Mesenchymal stem cell (in vitro differentiated cells and primary cell): ENCODE measurements at regions not wholly inside any gene's neighbourhood (a gene's known extent, or its start where the extent isn't known, plus 50 kb on each side); places are given as distances from the start of the nearest gene placed in this dataset.
A peak's percentile ranks its signal among the peaks of the same experiment; 100 is the strongest.
"Not testable (repeated sequence)": the region's sequence is repeated elsewhere in the genome, so short reads cannot be mapped to it uniquely, and the experiment has no call there.

Experiments
- DNase-seq: peaks from one replicate; pipeline ENCODE4 v3.0.0-alpha.2; 2013
- H2AFZ ChIP-seq: one replicate; pipeline ENCODE4 v1.6.1; 2013; ENCODE audit warnings: low read depth, mild to moderate bottlenecking, control low read depth, inconsistent platforms, low read length, moderate library complexity
- H2AK5ac ChIP-seq: 2 replicates; pipeline ENCODE4 v1.6.1; 2013; ENCODE audit warnings: low read length, moderate library complexity, mild to moderate bottlenecking, inconsistent platforms; ENCODE audit not compliant: severe bottlenecking
- H2BK120ac ChIP-seq: one replicate; pipeline ENCODE4 v1.6.1; 2013; ENCODE audit warnings: low read depth, mild to moderate bottlenecking, inconsistent platforms, low read length, moderate library complexity
- H2BK12ac ChIP-seq, 2 experiments: one replicate each; pipeline ENCODE4 v1.6.1; 2013; ENCODE audit warnings: inconsistent platforms in 2 of 2, low read length in 2 of 2, mild to moderate bottlenecking in 2 of 2, moderate library complexity in 2 of 2, control low read depth in 1 of 2
- H2BK15ac ChIP-seq: one replicate; pipeline ENCODE4 v1.6.1; 2013; ENCODE audit warnings: mild to moderate bottlenecking, low read depth, inconsistent platforms; ENCODE audit not compliant: poor library complexity, severe bottlenecking
- H2BK5ac ChIP-seq: 2 replicates; pipeline ENCODE4 v1.6.1; 2013; ENCODE audit warnings: low read depth, mild to moderate bottlenecking, low read length, control low read depth, inconsistent platforms; ENCODE audit not compliant: poor library complexity, severe bottlenecking
- H3K14ac ChIP-seq, 2 experiments: one replicate each; pipeline ENCODE4 v1.6.1; 2013; ENCODE audit warnings: inconsistent platforms in 2 of 2, low read length in 2 of 2, control low read depth in 1 of 2, mild to moderate bottlenecking in 1 of 2, moderate library complexity in 1 of 2
- H3K18ac ChIP-seq, 2 experiments: one replicate each; pipeline ENCODE4 v1.6.1; 2013; ENCODE audit warnings: inconsistent platforms in 2 of 2, low read length in 2 of 2, control low read depth in 1 of 2, low read depth in 1 of 2, mild to moderate bottlenecking in 1 of 2
- H3K23ac ChIP-seq, 2 experiments: one replicate each; pipeline ENCODE4 v1.6.1; 2013; ENCODE audit warnings: inconsistent platforms in 2 of 2, low read length in 2 of 2, mild to moderate bottlenecking in 2 of 2, moderate library complexity in 2 of 2, control low read depth in 1 of 2
- H3K27ac ChIP-seq: 2 replicates; pipeline ENCODE4 v1.5.1; 2013; ENCODE audit warnings: mild to moderate bottlenecking, moderate library complexity, low read length, control low read depth, inconsistent platforms; ENCODE audit not compliant: poor library complexity, severe bottlenecking
- H3K27me3 ChIP-seq, 2 experiments: 2 replicates each; pipeline versions ENCODE4 v1.6.1 to v1.7.0; 2013; ENCODE audit warnings: low read length in 2 of 2, mild to moderate bottlenecking in 2 of 2, moderate library complexity in 2 of 2, control low read depth in 1 of 2, inconsistent platforms in 1 of 2; ENCODE audit not compliant: control insufficient read depth in 1 of 2, insufficient read depth in 1 of 2
- H3K36me3 ChIP-seq, 2 experiments: 2 replicates each; pipeline versions ENCODE4 v1.6.1 to v1.7.0; 2013; ENCODE audit warnings: low read length in 2 of 2, control low read depth in 1 of 2, inconsistent platforms in 1 of 2, low read depth in 1 of 2, mild to moderate bottlenecking in 1 of 2; ENCODE audit not compliant: insufficient read depth in 2 of 2, control insufficient read depth in 1 of 2
- H3K4ac ChIP-seq, 2 experiments: one replicate each; pipeline ENCODE4 v1.6.1; 2013; ENCODE audit warnings: inconsistent platforms in 2 of 2, low read length in 2 of 2, mild to moderate bottlenecking in 2 of 2, moderate library complexity in 2 of 2, control low read depth in 1 of 2, low read depth in 1 of 2
- H3K4me1 ChIP-seq: 2 replicates; pipeline ENCODE4 v1.6.1; 2013; ENCODE audit warnings: low read depth, low read length, control low read depth; ENCODE audit not compliant: control insufficient read depth, insufficient read depth
- H3K4me2 ChIP-seq: 2 replicates; pipeline ENCODE4 v1.6.1; 2013; ENCODE audit warnings: low read length, mild to moderate bottlenecking, inconsistent platforms; ENCODE audit not compliant: poor library complexity, severe bottlenecking
- H3K4me3 ChIP-seq, 2 experiments: 2 replicates each; pipeline versions ENCODE4 v1.5.1 to v1.7.0; 2013; ENCODE audit warnings: low read length in 2 of 2, mild to moderate bottlenecking in 2 of 2, control low read depth in 1 of 2, low read depth in 1 of 2; ENCODE audit not compliant: insufficient read depth in 1 of 2
- H3K79me1 ChIP-seq: replicated peaks from 2 replicates; pipeline ENCODE4 v1.6.1; 2013; ENCODE audit warnings: mild to moderate bottlenecking, control low read depth, low read length, inconsistent platforms; ENCODE audit not compliant: poor library complexity, severe bottlenecking
- H3K9ac ChIP-seq: 2 replicates; pipeline ENCODE4 v1.7.0; 2013; ENCODE audit warnings: mild to moderate bottlenecking, low read length, moderate library complexity
- H3K9me3 ChIP-seq: 2 replicates; pipeline ENCODE4 v1.7.0; 2013; ENCODE audit warnings: mild to moderate bottlenecking, low read length; ENCODE audit not compliant: control insufficient read depth
- H4K8ac ChIP-seq: one replicate; pipeline ENCODE4 v1.6.1; 2013; ENCODE audit warnings: inconsistent platforms, mild to moderate bottlenecking, low read length, moderate library complexity
- H4K91ac ChIP-seq: one replicate; pipeline ENCODE4 v1.6.1; 2013; ENCODE audit warnings: mild to moderate bottlenecking, low read length, inconsistent platforms
- WGBS: methylation state at CpG from one replicate; pipeline ENCODE4 v1.1.7; 2013; ENCODE audit warnings: mixed read lengths; 5-methylcytosine and 5-hydroxymethylcytosine counted together

- H4K8ac ChIP-seq, H2BK120ac ChIP-seq, H2BK15ac ChIP-seq, H3K14ac ChIP-seq, H3K79me1 ChIP-seq, DNase-seq, H3K18ac ChIP-seq, H3K4me1 ChIP-seq, H4K91ac ChIP-seq, H3K4me2 ChIP-seq, H3K23ac ChIP-seq, H3K9me3 ChIP-seq, H2BK5ac ChIP-seq, H3K4ac ChIP-seq, H3K27me3 ChIP-seq, H3K27ac ChIP-seq, H2BK12ac ChIP-seq, H2AK5ac ChIP-seq, H2AFZ ChIP-seq, H3K4me3 ChIP-seq, H3K36me3 ChIP-seq: not testable (repeated sequence)
- WGBS, result 87% methylated on average over 9 of the region's 15 CpGs
- peak overlapping the region; percentile 87 for H3K9ac ChIP-seq
Measured at GRCh38 chr16:29199626-29200025, 206.9 kb downstream of the NPIPB11 start.

- no peak overlapping the region for H3K4ac ChIP-seq
- no peak overlapping the region for H2BK5ac ChIP-seq
- DNase-seq, result no peak
- H3K14ac ChIP-seq, result no peak overlapping the region
- H3K36me3 ChIP-seq, result no peaks in the 10 kb centered on the region
- no peak overlapping the region for H2BK15ac ChIP-seq
- no peaks in the 10 kb centered on the region for H3K9me3 ChIP-seq
- no peak overlapping the region for H2AK5ac ChIP-seq
- H3K79me1 ChIP-seq, result no peaks in the 10 kb centered on the region
- no peak overlapping the region for H3K4me2 ChIP-seq
- H4K91ac ChIP-seq, result no peak overlapping the region
- peak overlapping the region; percentile 87 for H3K9ac ChIP-seq
- H2BK12ac ChIP-seq, result no peak overlapping the region
- WGBS, result 83% methylated on average over 23 of the region's 23 CpGs
- H3K27ac ChIP-seq, result no peak overlapping the region
- H3K23ac ChIP-seq, result no peak overlapping the region
- no peak overlapping the region for H3K4me3 ChIP-seq
- no peak overlapping the region for H2BK120ac ChIP-seq
- peaks cover 6% of the 10 kb centered on the region for H3K4me1 ChIP-seq
- H2AFZ ChIP-seq, result no peak overlapping the region
- H4K8ac ChIP-seq, result no peak overlapping the region
- no peaks in the 10 kb centered on the region for H3K27me3 ChIP-seq
- no peak overlapping the region for H3K18ac ChIP-seq
Measured at GRCh38 chr16:29198731-29199521, 207.6 kb downstream of the NPIPB11 start.

GRCh38 chr16:29198231-29198630 lies 208.3 kb downstream of the NPIPB11 start:
- DNase-seq, result no peak
- Histone ChIP-seq H2BK5ac (no peak overlapping the region), H3K9ac (no peak overlapping the region), H3K4me2 (no peak overlapping the region), H3K23ac (no peak overlapping the region), H4K8ac (no peak overlapping the region), H3K79me1 (no peaks in the 10 kb centered on the region), H3K18ac (no peak overlapping the region), H3K4me1 (peaks cover 6% of the 10 kb centered on the region), H3K9me3 (no peaks in the 10 kb centered on the region), H2AK5ac (no peak overlapping the region), H3K4me3 (no peak overlapping the region), H3K27me3 (no peaks in the 10 kb centered on the region), H2BK15ac (no peak overlapping the region), H2BK120ac (no peak overlapping the region), H2BK12ac (no peak overlapping the region), H4K91ac (no peak overlapping the region), H3K36me3 (no peaks in the 10 kb centered on the region), H2AFZ (no peak overlapping the region), H3K27ac (no peak overlapping the region), H3K4ac (no peak overlapping the region), H3K14ac (no peak overlapping the region)
- 87% methylated on average over 4 of the region's 4 CpGs for WGBS

GRCh38 chr16:29197494-29198100 lies 208.9 kb downstream of the NPIPB11 start:
- not testable (repeated sequence) for H3K36me3 ChIP-seq, H3K4me1 ChIP-seq, H2BK5ac ChIP-seq, H3K9me3 ChIP-seq, H4K91ac ChIP-seq, DNase-seq, H3K4me3 ChIP-seq, H3K14ac ChIP-seq, H2AFZ ChIP-seq, H3K18ac ChIP-seq, H2BK12ac ChIP-seq, H2AK5ac ChIP-seq, H2BK120ac ChIP-seq, H2BK15ac ChIP-seq, H3K27ac ChIP-seq, H3K4me2 ChIP-seq, H3K23ac ChIP-seq, H4K8ac ChIP-seq, H3K79me1 ChIP-seq, H3K4ac ChIP-seq, H3K9ac ChIP-seq, H3K27me3 ChIP-seq
- WGBS, result 89% methylated on average over 5 of the region's 5 CpGs
